SJSA1 (cell line): ENCODE measurements at regions not wholly inside any gene's neighbourhood (a gene's known extent, or its start where the extent isn't known, plus 50 kb on each side); places are given as distances from the start of the nearest gene placed in this dataset.
"Not testable (repeated sequence)": the region's sequence is repeated elsewhere in the genome, so short reads cannot be mapped to it uniquely, and the experiment has no call there.

Experiments used
- DNase-seq, 2 experiments: peaks; one replicate each; pipeline ENCODE4 v3.0.0-alpha.2; 2015 to 2020; ENCODE audit warnings: low spot score in 2 of 2, low read depth in 1 of 2
- H3K27ac ChIP-seq: fragments of 250-450 bp; sonication (Bioruptor Pico); 2 replicates; pipeline ENCODE4 v1.5.1; 2020; ENCODE audit warnings: mild to moderate bottlenecking, moderate library complexity
- H3K27me3 ChIP-seq: fragments of 250-450 bp; sonication (Bioruptor Pico); replicated peaks from 2 replicates; pipeline ENCODE4 v1.5.1; 2020; ENCODE audit warnings: mild to moderate bottlenecking, moderate library complexity
- H3K36me3 ChIP-seq: fragments of 250-450 bp; sonication (Bioruptor Pico); 2 replicates; pipeline ENCODE4 v1.5.1; 2020; ENCODE audit warnings: mild to moderate bottlenecking
- H3K4me1 ChIP-seq: fragments of 250-450 bp; sonication (Bioruptor Pico); replicated peaks from 2 replicates; pipeline ENCODE4 v1.6.1; 2021; ENCODE audit warnings: mild to moderate bottlenecking
- H3K4me3 ChIP-seq: fragments of 250-450 bp; sonication (Bioruptor Pico); 2 replicates; pipeline ENCODE4 v1.5.1; 2020; ENCODE audit warnings: mild to moderate bottlenecking
- H3K9me3 ChIP-seq: fragments of 250-450 bp; sonication (Bioruptor Pico); replicated peaks from 2 replicates; pipeline ENCODE4 v1.5.1; 2020; ENCODE audit warnings: mild to moderate bottlenecking

DNA sequence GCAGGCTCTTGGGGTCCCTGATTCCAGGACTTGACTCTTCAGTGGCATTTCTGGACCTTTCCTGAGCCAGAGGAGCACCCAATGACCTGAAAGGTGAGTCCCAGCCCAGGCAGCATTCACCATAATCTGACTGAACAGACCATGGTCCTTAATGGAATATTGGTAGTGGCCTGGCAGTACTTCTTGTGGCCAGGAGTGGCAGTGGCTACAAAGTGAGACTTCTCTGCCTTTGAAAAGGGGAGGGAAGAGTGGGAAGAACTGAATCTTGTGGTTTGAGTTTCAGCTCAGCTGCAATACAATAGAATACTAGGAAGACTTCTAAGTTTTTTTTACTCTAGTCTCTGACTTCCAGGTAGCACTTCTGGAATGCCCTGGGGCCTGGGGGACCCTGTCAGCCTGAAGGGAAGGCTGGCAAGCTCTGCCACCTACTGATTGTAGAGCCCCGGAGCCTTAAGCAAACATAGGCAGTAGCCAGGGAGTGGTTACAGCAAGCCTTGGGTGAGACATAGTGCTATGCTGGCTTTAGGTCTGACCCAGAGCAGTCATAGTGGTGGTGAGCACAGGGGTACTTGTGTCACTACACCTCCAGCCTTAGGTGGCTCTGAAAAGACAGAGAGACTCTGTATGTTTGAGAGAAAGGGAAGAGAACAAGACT is 674.2 kb upstream of the MANEA start:
- no peak overlapping the region for H3K27ac ChIP-seq
- H3K36me3 ChIP-seq: no peaks in the 10 kb centered on the region
- no peak for DNase-seq
- no peaks in the 10 kb centered on the region for H3K4me1 ChIP-seq
- no peaks in the 10 kb centered on the region for H3K27me3 ChIP-seq
- no peak overlapping the region for H3K4me3 ChIP-seq
- H3K9me3 ChIP-seq: peaks cover 6% of the 10 kb centered on the region; the same call in 1 of the 2 replicates

DNA sequence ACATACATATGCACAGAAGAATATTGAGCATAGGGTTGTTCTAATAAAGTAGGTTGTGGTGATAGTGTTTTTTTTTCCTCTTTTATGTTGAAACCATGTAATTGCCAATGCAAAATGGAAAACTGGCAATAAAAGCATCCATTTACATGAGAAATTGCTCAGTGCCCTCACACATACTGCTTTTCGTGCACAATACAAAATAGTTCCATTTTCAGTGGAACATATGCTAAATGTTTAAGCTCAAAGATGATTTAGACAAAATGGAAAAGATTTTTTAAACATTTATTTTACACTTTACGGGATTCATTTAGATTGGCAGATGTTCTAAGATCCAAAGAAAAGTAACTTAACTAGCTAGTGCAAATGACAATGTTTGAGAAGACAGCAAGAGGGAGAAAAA is 678.1 kb upstream of the MANEA start:
- no peaks in the 10 kb centered on the region for H3K4me1 ChIP-seq
- no peak for DNase-seq
- H3K27me3 ChIP-seq: no peaks in the 10 kb centered on the region
- no peak overlapping the region for H3K27ac ChIP-seq
- no peak overlapping the region for H3K4me3 ChIP-seq
- H3K36me3 ChIP-seq: no peaks in the 10 kb centered on the region
- peaks cover 6% of the 10 kb centered on the region; the same call in 1 of the 2 replicates for H3K9me3 ChIP-seq

DNA sequence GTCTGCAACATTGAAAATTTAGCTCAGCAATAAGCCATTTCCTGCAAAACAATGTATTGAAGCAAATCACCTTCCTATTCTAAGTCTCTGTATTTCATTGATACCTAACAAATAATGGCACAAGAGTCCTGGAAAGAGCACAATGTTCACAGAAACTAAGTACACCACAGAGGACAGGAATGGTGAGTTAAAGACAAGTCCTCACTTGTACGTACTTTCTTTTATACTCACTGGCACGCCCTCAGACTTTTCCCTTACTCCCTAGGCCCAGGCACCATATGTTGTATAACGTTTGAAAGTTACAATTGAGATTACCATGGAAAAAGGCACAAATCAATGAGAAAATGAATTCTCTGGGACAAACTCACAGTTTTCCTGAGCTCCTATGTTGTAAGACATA is 683.0 kb upstream of the MANEA start:
- Histone ChIP-seq H3K4me3 (no peak overlapping the region), H3K36me3 (no peaks in the 10 kb centered on the region), H3K4me1 (no peaks in the 10 kb centered on the region), H3K27ac (no peak overlapping the region), H3K27me3 (no peaks in the 10 kb centered on the region), H3K9me3 (no peaks in the 10 kb centered on the region)
- no peak for DNase-seq

DNA sequence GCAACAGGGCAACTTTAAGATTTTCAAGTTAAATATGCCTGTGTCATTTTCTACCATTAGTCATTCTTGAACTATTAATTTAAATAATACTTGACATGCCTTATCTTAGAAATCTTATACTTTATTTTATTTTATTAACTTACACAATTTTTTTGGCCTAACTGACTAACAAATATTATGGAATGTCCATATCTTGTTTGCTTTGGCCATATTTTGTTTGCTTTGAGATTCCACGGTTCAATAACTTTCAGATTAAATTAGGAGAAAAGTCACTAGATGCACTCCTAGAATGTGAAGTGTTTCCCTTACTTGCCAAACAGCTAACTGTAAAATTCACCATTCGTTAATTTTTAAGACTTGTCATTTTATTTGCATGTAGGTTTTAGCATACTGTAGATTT is 684.0 kb upstream of the MANEA start:
- Histone ChIP-seq H3K4me1 (no peaks in the 10 kb centered on the region), H3K27ac (no peak overlapping the region), H3K4me3 (no peak overlapping the region), H3K9me3 (no peaks in the 10 kb centered on the region), H3K27me3 (no peaks in the 10 kb centered on the region), H3K36me3 (no peaks in the 10 kb centered on the region)
- no peak for DNase-seq

DNA sequence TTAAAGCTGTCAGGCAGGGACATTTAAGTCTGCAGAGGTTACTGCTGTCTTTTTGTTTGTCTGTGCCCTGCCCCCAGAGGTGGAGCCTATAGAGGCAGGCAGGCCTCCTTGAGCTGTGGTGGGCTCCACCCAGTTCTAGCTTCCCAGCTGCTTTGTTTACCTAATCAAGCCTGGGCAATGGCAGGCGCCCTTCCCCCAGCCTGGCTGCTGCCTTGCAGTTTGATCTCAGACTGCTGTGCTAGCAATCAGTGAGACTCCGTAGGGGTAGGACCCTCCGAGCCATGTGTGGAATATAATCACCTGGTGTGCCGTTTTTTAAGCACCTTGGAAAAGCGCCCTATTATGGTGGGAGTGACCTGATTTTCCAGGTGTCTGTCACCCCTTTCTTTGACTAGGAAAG is 703.5 kb upstream of the MANEA start:
- not testable (repeated sequence) for H3K9me3 ChIP-seq, DNase-seq, H3K4me1 ChIP-seq, H3K27me3 ChIP-seq, H3K4me3 ChIP-seq, H3K36me3 ChIP-seq, H3K27ac ChIP-seq

DNA sequence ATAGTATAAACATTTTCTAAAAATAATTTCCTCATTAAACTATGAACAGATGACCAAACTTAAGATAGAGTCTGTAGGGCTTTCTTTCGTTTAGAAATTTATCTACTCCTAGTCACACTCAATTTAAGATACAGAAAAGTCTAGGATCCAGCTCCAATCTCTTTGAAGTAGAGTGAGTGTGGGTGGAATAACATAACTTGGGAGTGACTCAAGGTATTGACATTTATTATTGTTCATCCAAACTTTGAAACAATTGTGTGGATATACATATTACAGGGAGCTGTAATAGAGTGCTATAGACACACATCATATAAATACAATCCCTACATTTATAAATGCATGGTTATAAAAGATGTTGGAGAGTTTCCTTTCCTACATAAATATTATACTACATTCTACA is 715.2 kb upstream of the MANEA start:
- no peak overlapping the region for H3K4me3 ChIP-seq
- H3K36me3 ChIP-seq: no peaks in the 10 kb centered on the region
- DNase-seq: no peak
- no peaks in the 10 kb centered on the region for H3K27me3 ChIP-seq
- H3K9me3 ChIP-seq: no peaks in the 10 kb centered on the region; the same call in 1 of the 2 replicates
- H3K27ac ChIP-seq: no peak overlapping the region
- H3K4me1 ChIP-seq: no peaks in the 10 kb centered on the region

DNA sequence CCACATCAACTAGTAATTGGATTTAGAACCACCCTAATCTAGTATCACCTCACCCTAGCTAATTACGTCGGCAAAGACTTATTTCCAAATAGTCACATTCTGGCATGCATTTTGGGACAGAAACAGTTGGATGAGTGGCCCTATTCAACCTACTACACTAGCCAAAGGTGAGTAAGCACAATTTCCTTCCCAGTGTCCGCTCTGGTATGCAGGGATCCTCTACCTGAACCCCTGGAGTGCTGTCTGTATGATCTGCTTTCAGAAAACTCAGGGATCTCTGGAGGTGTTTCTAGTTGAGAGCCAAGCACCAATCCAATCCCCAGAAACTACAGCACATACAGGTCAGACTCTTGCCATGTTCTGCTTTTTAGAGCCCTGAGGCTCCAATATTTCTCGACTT is 717.4 kb upstream of the MANEA start:
- Histone ChIP-seq H3K36me3 (no peaks in the 10 kb centered on the region), H3K9me3 (no peaks in the 10 kb centered on the region), H3K4me3 (no peak overlapping the region), H3K27me3 (no peaks in the 10 kb centered on the region), H3K27ac (no peak overlapping the region), H3K4me1 (no peaks in the 10 kb centered on the region)
- DNase-seq: no peak

DNA sequence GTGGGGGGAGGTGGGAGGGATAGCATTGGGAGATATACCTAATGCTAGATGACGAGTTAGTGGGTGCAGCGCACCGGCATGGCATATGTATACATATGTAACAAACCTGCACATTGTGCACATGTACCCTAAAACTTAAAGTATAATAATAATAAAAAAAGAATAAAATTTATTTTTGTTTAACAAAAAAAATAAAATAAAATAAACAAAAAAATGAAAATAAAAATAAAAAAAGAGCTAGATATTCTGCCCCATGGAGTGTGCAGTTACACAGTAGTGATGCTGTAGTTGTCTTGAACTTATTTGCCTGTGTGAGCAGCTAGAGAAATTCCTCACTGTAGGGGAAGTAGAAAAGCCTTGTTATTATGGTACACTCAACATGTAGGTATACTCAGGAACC is 720.3 kb upstream of the MANEA start:
- not testable (repeated sequence) for H3K9me3 ChIP-seq, H3K27ac ChIP-seq, H3K4me1 ChIP-seq, H3K27me3 ChIP-seq, H3K36me3 ChIP-seq, H3K4me3 ChIP-seq, DNase-seq

DNA sequence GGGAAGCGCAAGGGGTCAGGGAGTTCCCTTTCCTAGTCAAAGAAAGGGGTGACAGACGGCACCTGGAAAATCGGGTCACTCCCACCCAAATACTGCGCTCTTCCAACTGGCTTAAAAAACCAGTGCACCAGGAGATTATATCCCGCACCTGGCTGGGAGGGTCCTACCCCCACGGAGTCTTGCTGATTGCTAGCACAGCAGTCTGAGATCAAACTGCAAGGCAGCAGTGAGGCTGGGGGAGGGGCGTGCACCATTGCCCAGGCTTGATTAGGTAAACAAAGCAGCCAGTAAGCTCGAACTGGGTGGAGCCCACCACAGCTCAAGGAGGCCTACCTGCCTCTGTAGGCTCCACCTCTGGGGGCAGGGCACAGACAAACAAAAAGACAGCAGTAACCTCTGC is 726.0 kb upstream of the MANEA start:
- not testable (repeated sequence) for DNase-seq, H3K27ac ChIP-seq, H3K4me3 ChIP-seq, H3K27me3 ChIP-seq, H3K36me3 ChIP-seq, H3K9me3 ChIP-seq, H3K4me1 ChIP-seq

DNA sequence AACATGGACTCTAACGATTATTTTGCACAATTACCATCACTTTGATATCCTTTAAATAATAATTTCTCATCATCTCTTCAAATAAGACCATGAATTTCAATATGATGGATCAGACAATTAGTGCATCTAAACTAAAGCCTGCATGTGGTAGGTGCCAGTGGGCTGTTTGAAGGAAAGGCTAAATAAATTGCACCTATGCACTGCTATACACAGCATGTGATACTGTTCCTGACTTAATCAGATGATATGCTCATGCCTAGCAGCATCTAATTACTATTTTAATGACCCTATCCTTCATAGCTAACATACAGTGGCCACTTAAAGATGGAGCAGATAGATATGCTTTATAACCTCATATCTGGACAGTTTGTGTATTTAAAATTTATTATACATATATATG is 731.6 kb upstream of the MANEA start:
- H3K9me3 ChIP-seq: peaks cover 2% of the 10 kb centered on the region; the same call in 1 of the 2 replicates
- no peak overlapping the region for H3K27ac ChIP-seq
- no peaks in the 10 kb centered on the region for H3K27me3 ChIP-seq
- no peaks in the 10 kb centered on the region for H3K36me3 ChIP-seq
- H3K4me3 ChIP-seq: no peak overlapping the region
- DNase-seq: no peak
- H3K4me1 ChIP-seq: no peaks in the 10 kb centered on the region

DNA sequence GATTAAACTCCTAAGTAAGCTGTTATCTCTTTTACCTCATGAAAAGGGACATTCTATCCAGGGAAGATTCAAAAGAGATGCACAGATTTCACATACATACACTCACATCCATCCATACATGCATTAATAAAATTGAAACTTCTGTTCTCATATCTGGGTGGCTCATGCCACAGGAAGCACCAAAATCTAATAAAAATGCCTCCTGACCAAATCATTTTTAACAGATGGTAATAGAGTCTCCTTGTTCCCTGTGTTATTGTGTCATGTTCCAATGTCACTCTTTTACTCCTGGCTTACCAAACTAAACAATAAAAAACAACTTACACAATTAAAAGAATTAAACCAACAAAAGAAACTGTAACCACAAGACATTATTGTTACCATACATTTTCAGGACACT is 742.1 kb upstream of the MANEA start:
- H3K27ac ChIP-seq: no peak overlapping the region
- H3K4me1 ChIP-seq: no peaks in the 10 kb centered on the region
- no peaks in the 10 kb centered on the region for H3K27me3 ChIP-seq
- DNase-seq: no peak
- H3K36me3 ChIP-seq: no peaks in the 10 kb centered on the region
- H3K9me3 ChIP-seq: no peaks in the 10 kb centered on the region
- H3K4me3 ChIP-seq: no peak overlapping the region

DNA sequence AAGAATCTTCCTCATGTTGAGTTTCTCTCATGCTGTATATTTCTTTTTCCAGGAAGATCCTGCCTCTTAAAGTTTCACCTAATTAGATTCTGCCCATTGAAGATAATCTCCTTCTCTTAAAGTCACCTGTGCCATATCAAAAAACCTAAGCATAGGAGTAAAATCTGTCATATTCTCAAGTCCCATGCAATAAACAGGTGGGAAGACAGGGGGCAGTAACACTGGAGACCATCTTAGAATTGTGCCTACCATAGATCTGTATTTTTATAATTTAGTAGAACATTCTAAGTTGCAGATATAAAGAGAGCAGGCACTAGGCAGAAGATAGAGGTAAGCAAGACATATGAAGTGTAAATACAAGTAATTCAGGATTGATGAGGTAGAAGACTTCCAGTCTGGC is 763.5 kb upstream of the MANEA start:
- no peaks in the 10 kb centered on the region for H3K4me1 ChIP-seq
- no peaks in the 10 kb centered on the region; the same call in 1 of the 2 replicates for H3K9me3 ChIP-seq
- H3K27me3 ChIP-seq: no peaks in the 10 kb centered on the region
- no peak overlapping the region for H3K4me3 ChIP-seq
- no peaks in the 10 kb centered on the region for H3K36me3 ChIP-seq
- no peak overlapping the region for H3K27ac ChIP-seq
- no peak for DNase-seq

DNA sequence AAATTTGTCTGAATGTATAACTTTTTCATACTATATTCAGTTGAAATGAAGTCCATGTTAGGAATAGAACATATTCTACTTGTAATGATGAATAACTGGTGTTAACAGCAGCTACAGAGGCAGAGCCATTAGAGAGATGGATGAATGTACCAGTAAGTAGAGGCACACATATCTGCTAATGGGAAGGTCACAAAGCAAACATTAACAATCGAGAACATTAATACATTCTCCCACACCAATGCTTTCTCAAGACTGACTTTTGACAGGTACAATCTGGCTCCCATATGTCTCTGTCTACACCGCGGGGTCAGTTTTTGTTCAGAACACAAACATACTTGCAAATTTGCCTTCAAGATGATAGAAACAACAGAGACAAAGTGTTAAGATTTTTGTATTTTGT is 776.0 kb upstream of the MANEA start:
- H3K27me3 ChIP-seq: no peaks in the 10 kb centered on the region
- DNase-seq: no peak
- no peaks in the 10 kb centered on the region; the same call in 1 of the 2 replicates for H3K9me3 ChIP-seq
- H3K36me3 ChIP-seq: no peaks in the 10 kb centered on the region
- no peak overlapping the region for H3K27ac ChIP-seq
- H3K4me3 ChIP-seq: no peak overlapping the region
- no peaks in the 10 kb centered on the region for H3K4me1 ChIP-seq

DNA sequence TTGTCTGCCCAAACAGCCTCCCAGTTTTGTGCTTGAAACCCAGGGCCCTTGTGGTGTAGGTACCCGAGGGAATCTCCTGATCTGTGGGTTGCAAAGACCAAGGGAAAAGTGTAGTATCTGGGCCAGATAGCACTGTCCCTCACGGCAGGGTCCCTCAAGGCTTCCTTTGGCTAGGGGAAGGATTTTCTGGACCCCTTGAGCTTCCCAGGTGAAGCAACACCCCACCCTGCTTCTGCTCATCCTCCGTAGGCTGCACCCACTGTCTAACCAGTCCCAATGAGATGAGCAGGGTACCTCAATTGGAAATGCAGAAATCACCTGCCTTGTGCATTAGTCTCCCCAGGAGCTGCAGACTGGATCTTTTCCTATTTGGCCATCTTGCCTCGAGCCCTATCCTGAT is 791.8 kb upstream of the MANEA start:
- Histone ChIP-seq H3K4me3 (no peak overlapping the region), H3K36me3 (no peaks in the 10 kb centered on the region), H3K27ac (no peak overlapping the region), H3K4me1 (no peaks in the 10 kb centered on the region), H3K27me3 (no peaks in the 10 kb centered on the region), H3K9me3 (no peaks in the 10 kb centered on the region)
- no peak for DNase-seq

DNA sequence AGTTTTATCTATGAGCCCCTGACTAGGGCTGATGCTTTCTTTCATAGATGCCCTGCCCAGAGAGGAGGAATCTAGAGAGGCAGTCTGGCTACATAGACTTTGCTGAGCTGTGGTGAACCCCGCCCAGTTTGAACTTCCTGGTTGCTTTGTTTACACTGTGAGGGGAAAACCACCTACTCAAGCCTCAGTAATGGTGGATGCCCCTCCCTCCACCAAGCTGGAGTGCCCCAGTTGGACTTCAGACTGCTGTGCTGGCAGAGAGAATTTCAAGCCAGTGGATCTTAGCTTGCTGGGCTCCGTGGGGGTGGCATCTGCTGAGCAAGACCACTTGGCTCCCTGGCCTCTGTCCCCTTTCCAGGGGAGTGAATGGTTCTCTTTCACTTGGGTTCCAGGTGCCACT is 792.3 kb upstream of the MANEA start:
- not testable (repeated sequence) for H3K9me3 ChIP-seq, H3K36me3 ChIP-seq, H3K4me3 ChIP-seq, H3K27me3 ChIP-seq, DNase-seq, H3K4me1 ChIP-seq, H3K27ac ChIP-seq
